ENCODE measurements at regions not wholly inside any gene's neighbourhood (a gene's known extent, or its start where the extent isn't known, plus 50 kb on each side); places are given as distances from the start of the nearest gene placed in this dataset.

DNA sequence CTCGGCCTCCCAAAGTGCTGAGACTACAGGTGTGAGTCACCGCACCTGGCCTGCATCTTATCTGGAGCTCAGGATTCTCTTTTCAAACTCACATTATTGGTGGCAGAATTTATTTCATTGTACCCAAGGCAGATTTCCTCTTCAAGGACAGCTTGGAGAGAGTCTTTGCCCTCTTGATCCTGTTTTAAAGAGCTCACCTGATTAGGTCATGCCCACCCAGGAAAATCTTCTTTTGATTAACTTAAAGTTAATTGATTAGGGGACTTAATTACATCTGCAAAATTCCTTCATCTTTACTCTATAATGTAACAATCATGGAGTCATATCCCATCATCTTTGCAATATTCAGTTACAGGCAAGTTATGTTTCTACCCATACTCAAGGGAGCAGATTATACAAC, 346.4 kb downstream of the EPHA4 start:
- POLR2A ChIA-PET = no interaction called here
- CTCF ChIA-PET = no interaction called here
- no peak overlapping the region for H3K4me3 Mint-ChIP-seq

DNA sequence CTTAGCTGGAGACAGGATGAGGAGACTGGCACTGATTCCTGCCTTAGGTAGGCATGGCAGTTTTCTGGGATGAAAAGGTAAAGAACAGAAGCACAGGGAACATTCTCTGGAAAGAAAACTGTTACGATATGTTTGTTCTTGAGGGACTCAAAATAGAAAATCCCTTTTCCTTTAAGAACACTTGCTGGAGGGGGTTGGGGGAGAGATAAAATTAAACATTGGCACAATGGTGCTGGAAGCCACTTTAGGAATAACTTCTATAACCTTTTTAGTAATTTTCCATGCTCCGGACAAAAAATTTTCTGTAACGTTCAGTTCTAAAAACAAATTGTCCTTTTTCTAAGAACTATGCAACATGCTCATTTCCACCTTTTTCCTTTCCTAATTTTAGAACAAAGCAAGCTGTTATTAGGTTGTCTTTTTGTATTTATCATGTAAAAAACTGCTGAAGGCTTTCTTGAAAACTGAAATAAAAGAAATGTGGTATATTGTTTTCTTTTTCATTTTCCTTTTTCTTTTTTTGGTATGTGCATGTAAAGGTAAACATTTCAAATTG, 343.8 kb downstream of the EPHA4 start:
- no peaks in the 10 kb centered on the region for H3K36me3 ChIP-seq (ENCODE audit: insufficient read depth, low read length)
- H3K27ac Mint-ChIP-seq = no peak overlapping the region
- H3K4me3 ChIP-seq (ENCODE audit: low read length) = no peak overlapping the region
- no peak for ATAC-seq (ENCODE audit: poor library complexity)
- TF ChIP-seq, protein P1, sequence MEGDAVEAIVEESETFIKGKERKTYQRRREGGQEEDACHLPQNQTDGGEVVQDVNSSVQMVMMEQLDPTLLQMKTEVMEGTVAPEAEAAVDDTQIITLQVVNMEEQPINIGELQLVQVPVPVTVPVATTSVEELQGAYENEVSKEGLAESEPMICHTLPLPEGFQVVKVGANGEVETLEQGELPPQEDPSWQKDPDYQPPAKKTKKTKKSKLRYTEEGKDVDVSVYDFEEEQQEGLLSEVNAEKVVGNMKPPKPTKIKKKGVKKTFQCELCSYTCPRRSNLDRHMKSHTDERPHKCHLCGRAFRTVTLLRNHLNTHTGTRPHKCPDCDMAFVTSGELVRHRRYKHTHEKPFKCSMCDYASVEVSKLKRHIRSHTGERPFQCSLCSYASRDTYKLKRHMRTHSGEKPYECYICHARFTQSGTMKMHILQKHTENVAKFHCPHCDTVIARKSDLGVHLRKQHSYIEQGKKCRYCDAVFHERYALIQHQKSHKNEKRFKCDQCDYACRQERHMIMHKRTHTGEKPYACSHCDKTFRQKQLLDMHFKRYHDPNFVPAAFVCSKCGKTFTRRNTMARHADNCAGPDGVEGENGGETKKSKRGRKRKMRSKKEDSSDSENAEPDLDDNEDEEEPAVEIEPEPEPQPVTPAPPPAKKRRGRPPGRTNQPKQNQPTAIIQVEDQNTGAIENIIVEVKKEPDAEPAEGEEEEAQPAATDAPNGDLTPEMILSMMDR (IDR thresholded peaks at IDR 0.05) = no peak
- no peaks in the 10 kb centered on the region for H3K27me3 ChIP-seq (ENCODE audit: control insufficient read depth in 1 of 2, insufficient read depth in 2 of 2, low read length in 2 of 2)
- no peak overlapping the region for H3K4me3 Mint-ChIP-seq
- H3K36me3 Mint-ChIP-seq (ENCODE audit: low read depth) = no peaks in the 10 kb centered on the region
- no peaks in the 10 kb centered on the region for H3K9me3 ChIP-seq (ENCODE audit: control insufficient read depth in 1 of 2, insufficient read depth in 1 of 2, low read length in 2 of 2)
- no peaks in the 10 kb centered on the region for H3K4me1 ChIP-seq (ENCODE audit: insufficient read depth, low read length)
- H3K27me3 Mint-ChIP-seq = no peaks in the 10 kb centered on the region
- H3K4me1 Mint-ChIP-seq (ENCODE audit: low read depth) = no peaks in the 10 kb centered on the region
- POLR2A ChIA-PET = no interaction called here
- CTCF ChIA-PET = no interaction called here
- intact Hi-C loops (cut with DNase I, micrococcal nuclease) = no loop called here
- H3K27ac ChIP-seq (ENCODE audit: low read depth in 1 of 2, low read length in 2 of 2) = no peak overlapping the region
- no peak for DNase-seq
- no peaks in the 10 kb centered on the region for H3K9me3 Mint-ChIP-seq

More for the DNA sequence above, 346.4 kb downstream of the EPHA4 start:
- Histone ChIP-seq H3K36me3 (ENCODE audit: insufficient read depth, low read length) (no peaks in the 10 kb centered on the region), H3K4me3 (ENCODE audit: low read length) (no peak overlapping the region), H3K9me3 (ENCODE audit: control insufficient read depth in 1 of 2, insufficient read depth in 1 of 2, low read length in 2 of 2) (no peaks in the 10 kb centered on the region), H3K4me1 (ENCODE audit: insufficient read depth, low read length) (no peaks in the 10 kb centered on the region), H3K27me3 (ENCODE audit: control insufficient read depth in 1 of 2, insufficient read depth in 2 of 2, low read length in 2 of 2) (no peaks in the 10 kb centered on the region), H3K27ac (ENCODE audit: low read depth in 1 of 2, low read length in 2 of 2) (no peak overlapping the region)
- intact Hi-C loops (cut with DNase I, micrococcal nuclease) = no loop called here
- ATAC-seq (ENCODE audit: poor library complexity) (no peak), DNase-seq (no peak)
- TF ChIP-seq, protein P1 (IDR thresholded peaks at IDR 0.05) = no peak
- Mint-ChIP-seq H3K9me3 (no peaks in the 10 kb centered on the region), H3K4me1 (ENCODE audit: low read depth) (no peaks in the 10 kb centered on the region), H3K27me3 (no peaks in the 10 kb centered on the region), H3K36me3 (ENCODE audit: low read depth) (no peaks in the 10 kb centered on the region), H3K27ac (no peak overlapping the region)

DNA sequence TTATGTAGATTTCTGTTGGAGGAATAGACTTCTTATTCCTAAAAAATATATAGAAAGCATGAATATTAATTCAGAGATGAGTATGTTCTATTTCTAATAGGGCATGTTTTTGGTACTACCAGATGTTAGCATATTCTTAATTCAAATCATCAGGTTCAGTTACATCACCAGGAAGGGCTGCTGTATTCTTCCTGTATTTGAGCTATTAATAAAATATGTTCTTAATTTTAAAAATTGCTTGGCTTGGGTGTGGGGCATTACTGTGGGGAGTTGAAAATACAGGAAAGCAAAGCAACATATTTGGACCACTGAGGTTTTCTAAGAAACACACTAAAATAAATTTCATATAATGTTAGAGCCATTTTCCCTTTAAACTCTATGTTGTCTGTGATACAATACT, 343.0 kb downstream of the EPHA4 start:
- Histone ChIP-seq H3K4me3 (ENCODE audit: low read length) (no peak overlapping the region), H3K27ac (ENCODE audit: low read depth in 1 of 2, low read length in 2 of 2) (no peak overlapping the region), H3K27me3 (ENCODE audit: control insufficient read depth in 1 of 2, insufficient read depth in 2 of 2, low read length in 2 of 2) (no peaks in the 10 kb centered on the region), H3K4me1 (ENCODE audit: insufficient read depth, low read length) (no peaks in the 10 kb centered on the region), H3K9me3 (ENCODE audit: control insufficient read depth in 1 of 2, insufficient read depth in 1 of 2, low read length in 2 of 2) (no peaks in the 10 kb centered on the region), H3K36me3 (ENCODE audit: insufficient read depth, low read length) (no peaks in the 10 kb centered on the region)
- no peaks in the 10 kb centered on the region for H3K36me3 Mint-ChIP-seq (ENCODE audit: low read depth)
- DNase-seq (no peak), ATAC-seq (ENCODE audit: poor library complexity) (no peak)
- no peaks in the 10 kb centered on the region for H3K9me3 Mint-ChIP-seq
- H3K4me1 Mint-ChIP-seq (ENCODE audit: low read depth) = no peaks in the 10 kb centered on the region
- no peak overlapping the region for H3K27ac Mint-ChIP-seq
- TF ChIP-seq, protein P1 (IDR thresholded peaks at IDR 0.05) = no peak
- intact Hi-C loops (cut with DNase I, micrococcal nuclease) = no loop called here
- H3K27me3 Mint-ChIP-seq = no peaks in the 10 kb centered on the region
- ChIA-PET POLR2A (no interaction called here), CTCF (no interaction called here)
- H3K4me3 Mint-ChIP-seq = no peak overlapping the region
